ENCODE measurements at regions not wholly inside any gene's neighbourhood (a gene's known extent, or its start where the extent isn't known, plus 50 kb on each side); places are given as distances from the start of the nearest gene placed in this dataset.

GRCh38 chr1:216902669-216903381 is 179.6 kb upstream of the ESRRG start:
- Histone ChIP-seq H3K79me2 (ENCODE audit: control insufficient read depth, insufficient read depth, low read length) (no peaks in the 10 kb centered on the region), H3K27ac (ENCODE audit: insufficient read depth, low read length) (no peak overlapping the region), H3K9ac (ENCODE audit: insufficient read depth, low read length) (no peak overlapping the region), H3K27me3 (ENCODE audit: control insufficient read depth, insufficient read depth, low read length) (no peaks in the 10 kb centered on the region), H4K20me1 (ENCODE audit: control insufficient read depth, extremely low read depth, insufficient read depth, low read length) (no peaks in the 10 kb centered on the region), H3K4me1 (ENCODE audit: control insufficient read depth, extremely low read depth, insufficient read depth, low read length) (no peaks in the 10 kb centered on the region), H3K4me3 (replicated peaks in 1 of 4; ENCODE audit: control extremely low read depth in 1 of 4, insufficient read depth in 1 of 4, low read depth in 3 of 4, low read length in 4 of 4) (no peak overlapping the region), H3K36me3 (ENCODE audit: control insufficient read depth, insufficient read depth, low read length) (no peaks in the 10 kb centered on the region), H3K4me2 (ENCODE audit: extremely low read depth, insufficient read depth, low read length) (no peak overlapping the region), H2AFZ (ENCODE audit: low read length) (no peak overlapping the region), H3K9me3 (ENCODE audit: control insufficient read depth, insufficient read depth, low read depth, low read length) (no peaks in the 10 kb centered on the region)
- TF ChIP-seq CTCF (conservative IDR thresholded peaks at IDR 0.05 in 1 of 2, IDR thresholded peaks at IDR 0.05 in 1 of 2; ENCODE audit: low read depth in 1 of 2, low read length in 2 of 2): no peak
- no peak for TF ChIP-seq EZH2 (IDR thresholded peaks at IDR 0.05; ENCODE audit: low read length, missing control alignments)
- DNase-seq (ENCODE audit: low read depth in 2 of 2): peak; percentile 46 to 80

GRCh38 chr1:216900116-216900620 is 176.9 kb upstream of the ESRRG start:
- H3K36me3 ChIP-seq (ENCODE audit: control insufficient read depth, insufficient read depth, low read length): no peaks in the 10 kb centered on the region
- DNase-seq (ENCODE audit: low read depth in 2 of 2): no peak

GRCh38 chr1:216898801-216899200 is 175.6 kb upstream of the ESRRG start:
- Histone ChIP-seq H3K36me3 (ENCODE audit: control insufficient read depth, insufficient read depth, low read length) (no peaks in the 10 kb centered on the region), H3K4me3 (replicated peaks in 1 of 4; ENCODE audit: control extremely low read depth in 1 of 4, insufficient read depth in 1 of 4, low read depth in 3 of 4, low read length in 4 of 4) (no peak overlapping the region), H3K79me2 (ENCODE audit: control insufficient read depth, insufficient read depth, low read length) (no peaks in the 10 kb centered on the region), H3K9ac (ENCODE audit: insufficient read depth, low read length) (no peak overlapping the region), H2AFZ (ENCODE audit: low read length) (no peak overlapping the region), H3K27ac (ENCODE audit: insufficient read depth, low read length) (no peak overlapping the region), H4K20me1 (ENCODE audit: control insufficient read depth, extremely low read depth, insufficient read depth, low read length) (no peaks in the 10 kb centered on the region), H3K9me3 (ENCODE audit: control insufficient read depth, insufficient read depth, low read depth, low read length) (no peaks in the 10 kb centered on the region), H3K4me1 (ENCODE audit: control insufficient read depth, extremely low read depth, insufficient read depth, low read length) (no peaks in the 10 kb centered on the region), H3K4me2 (ENCODE audit: extremely low read depth, insufficient read depth, low read length) (no peak overlapping the region), H3K27me3 (ENCODE audit: control insufficient read depth, insufficient read depth, low read length) (no peaks in the 10 kb centered on the region)
- no peak for DNase-seq (ENCODE audit: low read depth in 2 of 2)
- TF ChIP-seq CTCF (conservative IDR thresholded peaks at IDR 0.05 in 1 of 2, IDR thresholded peaks at IDR 0.05 in 1 of 2; ENCODE audit: low read depth in 1 of 2, low read length in 2 of 2) (no peak), EZH2 (IDR thresholded peaks at IDR 0.05; ENCODE audit: low read length, missing control alignments) (no peak)

More at GRCh38 chr1:216900116-216900620, 176.9 kb upstream of the ESRRG start:
- H3K4me1 ChIP-seq (ENCODE audit: control insufficient read depth, extremely low read depth, insufficient read depth, low read length): no peaks in the 10 kb centered on the region
- no peak overlapping the region for H3K4me2 ChIP-seq (ENCODE audit: extremely low read depth, insufficient read depth, low read length)
- no peak overlapping the region for H3K27ac ChIP-seq (ENCODE audit: insufficient read depth, low read length)
- H4K20me1 ChIP-seq (ENCODE audit: control insufficient read depth, extremely low read depth, insufficient read depth, low read length): no peaks in the 10 kb centered on the region
- no peak overlapping the region for H3K9ac ChIP-seq (ENCODE audit: insufficient read depth, low read length)
- H3K4me3 ChIP-seq (replicated peaks in 1 of 4; ENCODE audit: control extremely low read depth in 1 of 4, insufficient read depth in 1 of 4, low read depth in 3 of 4, low read length in 4 of 4): no peak overlapping the region
- TF ChIP-seq EZH2 (IDR thresholded peaks at IDR 0.05; ENCODE audit: low read length, missing control alignments): no peak
- no peak for TF ChIP-seq CTCF (conservative IDR thresholded peaks at IDR 0.05 in 1 of 2, IDR thresholded peaks at IDR 0.05 in 1 of 2; ENCODE audit: low read depth in 1 of 2, low read length in 2 of 2)
- H2AFZ ChIP-seq (ENCODE audit: low read length): no peak overlapping the region
- no peaks in the 10 kb centered on the region for H3K79me2 ChIP-seq (ENCODE audit: control insufficient read depth, insufficient read depth, low read length)
- no peaks in the 10 kb centered on the region for H3K9me3 ChIP-seq (ENCODE audit: control insufficient read depth, insufficient read depth, low read depth, low read length)
- no peaks in the 10 kb centered on the region for H3K27me3 ChIP-seq (ENCODE audit: control insufficient read depth, insufficient read depth, low read length)

Measured in fibroblast of lung (primary cell).